Embryonic facial prominence (tissue), 1 donor: ENCODE measurements at regions not wholly inside any gene's neighbourhood (a gene's known extent, or its start where the extent isn't known, plus 50 kb on each side); places are given as distances from the start of the nearest gene placed in this dataset.
"Not testable (repeated sequence)": the region's sequence is repeated elsewhere in the genome, so short reads cannot be mapped to it uniquely, and the experiment has no call there.

ENCODE experiments used
- DNase-seq: peaks from one replicate; pipeline ENCODE4 v3.0.0-alpha.2; 2016; ENCODE audit errors: extremely low spot score

GRCh38 chrX:15116900-15117299 lies 153.0 kb downstream of the ASB9 start:
- DNase-seq = no peak

DNA sequence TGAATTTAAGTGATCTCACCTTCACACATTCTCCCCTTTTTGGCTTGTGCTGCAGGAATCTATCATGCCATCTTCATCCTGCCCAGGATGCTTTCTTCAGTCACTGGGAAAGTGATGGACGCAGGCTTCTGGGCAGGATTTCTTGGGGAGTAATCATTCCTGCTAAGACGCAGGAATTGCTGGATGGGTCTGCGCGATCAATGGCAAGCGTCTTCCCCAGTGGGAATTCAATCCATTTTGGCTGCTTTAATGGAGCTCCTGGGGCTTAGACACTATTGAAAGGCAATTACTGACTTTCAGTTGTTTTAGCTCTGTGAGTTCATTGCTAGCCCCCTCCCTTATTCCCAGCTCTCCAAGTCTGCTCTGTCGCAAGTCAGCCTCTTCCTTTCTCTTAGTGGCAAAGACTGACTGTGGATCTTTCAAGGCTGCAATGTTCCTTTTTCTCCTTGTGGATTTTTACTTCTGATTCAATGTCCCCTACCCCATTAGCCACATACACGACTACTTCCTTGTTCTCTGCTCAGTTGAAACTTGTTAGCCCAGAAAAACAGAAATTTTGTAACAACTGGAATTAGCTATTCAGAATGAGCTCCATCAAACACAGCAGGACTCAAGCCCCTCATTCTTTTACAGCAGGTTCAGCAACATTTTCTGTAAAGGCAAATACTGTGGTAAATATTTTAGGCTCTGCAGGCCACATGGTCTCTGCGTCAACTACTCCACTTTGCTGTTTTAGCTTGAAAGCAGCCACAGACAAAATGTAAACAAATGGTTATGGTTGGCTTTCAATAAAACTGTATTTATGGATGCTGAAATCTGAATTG lies 154.9 kb downstream of the ASB9 start:
- DNase-seq = no peak

DNA sequence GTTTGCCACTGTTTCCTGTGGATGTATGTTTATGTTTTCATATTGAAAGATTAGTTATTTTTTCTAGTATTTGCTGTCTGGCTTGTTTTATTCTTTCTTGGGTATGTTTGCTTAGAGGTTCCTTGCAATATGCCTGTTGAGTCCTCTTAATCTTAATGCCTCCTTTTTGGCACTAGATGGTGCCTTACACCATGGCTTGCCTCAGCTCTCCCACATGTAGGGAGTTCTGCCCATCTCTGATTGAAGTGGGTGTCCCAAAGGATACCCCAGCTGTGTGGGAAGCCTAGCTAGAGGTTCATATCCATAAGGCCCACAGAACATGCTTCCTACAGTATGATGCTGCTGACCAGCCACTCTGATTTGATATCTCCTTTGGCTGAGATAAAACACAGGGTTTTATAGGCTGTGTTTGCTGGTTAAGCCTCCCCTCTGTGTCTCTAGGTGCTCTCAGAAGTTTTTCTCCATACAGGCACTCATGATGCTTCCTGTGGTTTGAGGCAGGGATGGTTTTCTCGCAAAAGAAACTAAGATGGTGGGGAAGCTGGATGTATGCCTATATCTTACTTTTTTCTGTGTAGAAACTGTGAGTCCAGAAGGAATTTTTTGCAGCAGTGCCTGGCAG lies 162.4 kb downstream of the ASB9 start:
- DNase-seq = no peak

DNA sequence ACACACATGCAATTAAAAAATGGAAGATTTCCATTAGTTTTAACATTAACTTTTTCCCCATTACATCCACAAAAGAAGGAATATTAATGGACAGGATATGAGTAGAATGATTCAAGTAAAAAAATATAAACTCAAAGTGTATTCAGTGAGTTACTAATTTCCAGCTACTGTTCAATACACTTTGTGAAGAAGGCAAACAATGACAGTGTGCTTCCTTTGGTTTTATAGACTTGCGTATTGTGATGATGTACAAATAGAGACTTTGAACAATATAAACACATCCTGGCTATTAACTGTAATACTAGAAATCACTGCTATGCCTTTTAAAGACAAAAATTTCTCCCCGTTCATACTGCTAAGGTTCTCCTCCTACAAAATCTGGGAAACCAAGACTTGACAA lies 171.4 kb downstream of the ASB9 start:
- DNase-seq = no peak

DNA sequence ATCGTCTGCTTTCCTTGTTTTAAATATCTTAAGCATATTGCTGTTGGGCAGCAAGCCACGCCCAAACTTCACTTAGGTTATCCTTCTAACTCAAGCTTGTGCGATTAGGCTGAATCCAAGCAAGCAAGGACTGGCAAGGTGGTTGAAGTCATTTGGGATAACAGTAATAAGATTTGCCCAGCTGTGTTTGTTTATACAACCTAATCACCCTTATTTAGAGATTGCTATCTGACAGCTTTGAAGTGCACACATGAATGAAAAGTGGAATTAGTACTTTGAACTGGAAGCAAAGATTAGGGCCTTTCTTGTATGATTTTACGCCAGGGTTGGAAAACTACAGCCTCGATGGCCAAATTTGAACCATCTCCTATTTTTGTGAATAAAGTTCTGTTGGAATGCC lies 182.1 kb downstream of the ASB9 start:
- DNase-seq = no peak

GRCh38 chrX:15073313-15073712 lies 196.6 kb downstream of the ASB9 start:
- no peak for DNase-seq

- DNase-seq = no peak
These were observed 197.0 kb downstream of the ASB9 start for GRCh38 chrX:15072880-15073279.

DNA sequence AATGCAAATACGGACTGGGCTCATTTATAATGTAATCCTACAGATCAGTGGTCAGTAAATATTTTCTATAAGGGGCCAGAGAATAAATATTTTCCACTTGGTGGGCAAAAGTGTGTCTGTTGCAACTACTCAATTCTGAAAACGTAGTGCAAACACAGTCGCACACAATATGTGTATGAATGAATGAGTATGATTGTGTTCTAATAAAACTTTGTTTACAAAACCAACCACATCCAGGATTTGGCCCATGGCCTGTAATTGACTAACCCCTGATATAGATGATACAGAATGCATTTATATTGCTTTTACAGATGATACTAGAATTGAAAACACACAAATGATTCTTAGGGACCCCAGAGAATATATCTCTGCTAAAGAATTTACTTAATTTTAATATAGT lies 197.6 kb downstream of the ASB9 start:
- no peak for DNase-seq

GRCh38 chrX:15059474-15059873 lies 186.3 kb downstream of the MOSPD2 start:
- DNase-seq = no peak

GRCh38 chrX:15056044-15056443 lies 182.8 kb downstream of the MOSPD2 start:
- DNase-seq = no peak

GRCh38 chrX:15055146-15055930 lies 182.1 kb downstream of the MOSPD2 start:
- no peak for DNase-seq

GRCh38 chrX:15050395-15050794 lies 177.2 kb downstream of the MOSPD2 start:
- no peak for DNase-seq

- DNase-seq = no peak
These were observed 170.3 kb downstream of the MOSPD2 start for GRCh38 chrX:15043538-15043937.

GRCh38 chrX:15033917-15034316 lies 160.7 kb downstream of the MOSPD2 start:
- no peak for DNase-seq

DNA sequence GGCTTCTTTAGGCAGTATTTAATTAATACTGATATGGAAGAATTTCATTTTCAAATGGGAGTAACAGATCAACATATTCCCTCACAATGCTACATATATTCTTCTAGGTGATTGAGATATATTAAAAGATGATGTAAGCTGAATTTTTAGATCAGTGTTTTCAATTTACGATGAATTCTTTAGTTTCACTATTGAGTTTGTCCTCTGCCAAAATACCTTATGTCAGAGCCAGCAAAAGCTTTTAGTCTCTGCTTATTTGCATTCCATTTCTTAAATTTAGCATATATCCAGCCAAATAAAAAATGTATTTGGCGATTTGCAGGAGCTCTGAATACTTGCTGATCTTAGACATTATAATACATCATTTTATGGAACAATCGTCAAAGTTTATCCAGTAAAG lies 144.3 kb downstream of the MOSPD2 start:
- DNase-seq = no peak

DNA sequence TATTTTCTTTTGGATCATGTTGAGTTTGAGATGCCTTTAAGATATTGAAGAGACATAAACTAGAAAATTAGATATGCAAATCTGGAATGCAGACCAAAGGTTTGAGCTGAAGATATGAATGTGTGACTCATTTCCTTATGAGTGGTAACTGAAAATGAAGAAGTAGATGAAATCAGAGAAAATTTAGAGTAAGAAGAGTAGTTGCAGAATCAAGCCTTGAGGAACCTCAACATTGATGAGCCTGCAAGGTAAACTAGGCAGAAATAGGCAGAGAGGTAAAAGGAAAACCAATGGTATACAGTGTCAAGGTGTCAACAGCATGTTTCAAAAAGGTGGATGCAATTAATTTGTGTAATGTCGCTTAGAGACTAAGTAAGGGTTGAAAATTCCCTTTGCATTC lies 142.8 kb downstream of the MOSPD2 start:
- no peak for DNase-seq

DNA sequence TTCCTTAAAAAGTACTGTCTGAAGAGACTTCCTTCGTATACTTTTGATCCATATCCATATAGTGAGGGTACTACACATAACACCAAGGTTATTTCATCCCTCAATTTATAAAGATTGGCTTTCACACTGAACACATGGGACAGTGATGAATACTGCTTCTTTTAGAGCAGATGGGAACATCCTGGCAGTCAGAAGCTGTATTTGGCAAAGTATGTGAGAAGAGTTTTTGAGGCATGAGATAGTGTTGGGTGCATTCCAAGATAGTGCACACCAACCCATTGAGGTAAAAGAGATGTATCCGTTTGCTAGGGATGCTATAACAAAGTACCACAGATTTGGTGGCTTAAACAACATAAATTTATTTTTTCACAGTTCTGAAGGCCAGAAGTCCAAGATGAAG lies 141.1 kb downstream of the MOSPD2 start:
- no peak for DNase-seq

GRCh38 chrX:15013461-15013860 lies 140.2 kb downstream of the MOSPD2 start:
- DNase-seq = no peak

GRCh38 chrX:14997271-14997670 lies 124.0 kb downstream of the MOSPD2 start:
- DNase-seq = no peak

DNA sequence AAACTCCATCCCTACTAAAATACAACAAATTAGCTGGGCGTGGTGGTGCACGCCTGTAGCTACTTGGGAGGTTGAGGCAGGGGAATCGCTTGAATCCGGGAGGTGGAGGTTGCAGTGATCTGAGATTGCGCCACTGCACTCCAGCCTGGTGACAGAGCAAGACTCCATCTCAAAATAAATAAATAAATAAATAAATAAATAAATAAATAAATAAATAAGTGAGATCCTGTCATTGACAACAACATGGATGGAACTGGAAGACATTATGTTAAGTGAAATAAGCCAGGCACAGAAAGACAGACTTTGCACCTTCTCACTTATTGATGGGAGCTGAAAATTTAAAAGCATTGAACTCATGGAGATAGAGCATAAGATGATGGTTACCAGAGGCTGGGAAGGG lies 111.2 kb downstream of the MOSPD2 start:
- not testable (repeated sequence) for DNase-seq
